Keratinocyte (primary cell): ENCODE measurements at regions not wholly inside any gene's neighbourhood (a gene's known extent, or its start where the extent isn't known, plus 50 kb on each side); places are given as distances from the start of the nearest gene placed in this dataset.

Source experiments
- CTCF ChIP-seq, 3 experiments: IDR thresholded peaks in 1 of 3; conservative IDR thresholded peaks in 1 of 3; optimal IDR thresholded peaks in 1 of 3; 2 replicates in 2 of 3; 3 replicates in 1 of 3; pipeline versions ENCODE3 to v1.5.1; 2011; ENCODE audit warnings: low read length in 3 of 3, mild to moderate bottlenecking in 3 of 3, moderate library complexity in 2 of 3, control low read depth in 1 of 3, inconsistent platforms in 1 of 3; ENCODE audit not compliant: insufficient read depth in 2 of 3; ENCODE audit errors: extremely low read depth in 1 of 3
- EZH2 ChIP-seq: IDR thresholded peaks from one replicate; pipeline ENCODE4 v1.6.1; 2012; ENCODE audit warnings: inconsistent platforms, mild to moderate bottlenecking, low read length, moderate library complexity

- TF ChIP-seq CTCF (optimal IDR thresholded peaks at IDR 0.05 in 1 of 3, IDR thresholded peaks at IDR 0.05 in 1 of 3, conservative IDR thresholded peaks at IDR 0.05 in 1 of 3; ENCODE audit: extremely low read depth in 1 of 3, insufficient read depth in 2 of 3, low read length in 3 of 3) (no peak), EZH2 (no peak)
Observed at GRCh38 chr18:61194726-61195125, 138.5 kb upstream of the CDH20 start.
